CD14-positive monocyte (primary cell): ENCODE measurements at regions not wholly inside any gene's neighbourhood (a gene's known extent, or its start where the extent isn't known, plus 50 kb on each side); places are given as distances from the start of the nearest gene placed in this dataset.

Experiments used
- DNase-seq, 3 donors: peaks; one replicate each; pipeline ENCODE4 v3.0.0-alpha.2; 2011 to 2022
- H2AFZ ChIP-seq: 2 replicates; pipeline ENCODE4 v1.6.0; 2012; ENCODE audit warnings: mild to moderate bottlenecking, low read depth, low read length, inconsistent platforms; ENCODE audit not compliant: insufficient read depth, poor library complexity, severe bottlenecking
- H3K27ac ChIP-seq, 2 donors: 1 replicate in 1 of 2; 2 replicates in 1 of 2; pipeline ENCODE4 v1.5.1; 2012 to 2013; ENCODE audit warnings: low read length in 2 of 2, control low read depth in 1 of 2, inconsistent platforms in 1 of 2, low read depth in 1 of 2, mild to moderate bottlenecking in 1 of 2
- H3K27me3 ChIP-seq, 2 donors: one replicate each; pipeline versions ENCODE4 v1.6.0 to v1.6.1; 2011 to 2013; ENCODE audit warnings: low read length in 2 of 2; ENCODE audit not compliant: control insufficient read depth in 2 of 2, insufficient read depth in 2 of 2
- H3K36me3 ChIP-seq, 2 donors: replicated peaks in 1 of 2; 1 replicate in 1 of 2; 2 replicates in 1 of 2; pipeline versions ENCODE4 v1.5.1 to v1.6.1; 2012 to 2013; ENCODE audit warnings: low read length in 2 of 2, control low read depth in 1 of 2, inconsistent platforms in 1 of 2, mild to moderate bottlenecking in 1 of 2; ENCODE audit not compliant: insufficient read depth in 2 of 2, control insufficient read depth in 1 of 2
- H3K4me1 ChIP-seq, 2 donors: 1 replicate in 1 of 2; 2 replicates in 1 of 2; pipeline versions ENCODE4 v1.5.1 to v1.6.1; 2012 to 2013; ENCODE audit warnings: low read length in 2 of 2, control low read depth in 1 of 2, inconsistent platforms in 1 of 2, mild to moderate bottlenecking in 1 of 2, moderate library complexity in 1 of 2; ENCODE audit not compliant: insufficient read depth in 2 of 2, control insufficient read depth in 1 of 2
- H3K4me2 ChIP-seq: replicated peaks from 2 replicates; pipeline ENCODE3; 2012; ENCODE audit warnings: low read length, moderate library complexity, mild to moderate bottlenecking; ENCODE audit not compliant: poor library complexity, severe bottlenecking; ENCODE audit errors: extremely low read depth
- H3K4me3 ChIP-seq, 3 experiments: fragments of 200-600 bp in 1 of 3; sonication (generic) in 1 of 3; replicated peaks in 1 of 3; 1 replicate in 2 of 3; 2 replicates in 1 of 3; pipeline ENCODE4 v1.5.1; 2011 to 2013; ENCODE audit warnings: low read length in 3 of 3, mild to moderate bottlenecking in 3 of 3, control low read depth in 2 of 3, low read depth in 2 of 3, inconsistent platforms in 1 of 3, moderate library complexity in 1 of 3
- H3K79me2 ChIP-seq: 2 replicates; pipeline ENCODE4 v1.6.0; 2012; ENCODE audit warnings: mild to moderate bottlenecking, control low read depth, inconsistent platforms, low read length, moderate library complexity; ENCODE audit not compliant: insufficient read depth
- H3K9ac ChIP-seq: 2 replicates; pipeline ENCODE4 v1.6.0; 2017; ENCODE audit warnings: low read length, mild to moderate bottlenecking; ENCODE audit not compliant: insufficient read depth, poor library complexity, severe bottlenecking
- H3K9me3 ChIP-seq, 2 donors: replicated peaks in 1 of 2; 1 replicate in 1 of 2; 2 replicates in 1 of 2; pipeline versions ENCODE4 v1.5.1 to v1.6.1; 2012 to 2013; ENCODE audit warnings: low read length in 2 of 2, control low read depth in 1 of 2; ENCODE audit not compliant: control insufficient read depth in 1 of 2, insufficient read depth in 1 of 2
- H4K20me1 ChIP-seq: 2 replicates; pipeline ENCODE4 v1.6.0; 2012; ENCODE audit warnings: mild to moderate bottlenecking, low read length, control low read depth, moderate library complexity; ENCODE audit not compliant: insufficient read depth
- H3K27ac Mint-ChIP-seq, 7 donors: one replicate each; pipeline ENCODE4 v1.8.0; 2020; ENCODE audit warnings: mild to moderate bottlenecking in 7 of 7, mixed read lengths in 7 of 7, moderate library complexity in 6 of 7, inconsistent platforms in 2 of 7
- H3K27me3 Mint-ChIP-seq, 3 donors: one replicate each; pipeline ENCODE4 v1.8.0; 2021 to 2022; ENCODE audit warnings: low read depth in 3 of 3, mild to moderate bottlenecking in 3 of 3, mixed read lengths in 3 of 3, moderate library complexity in 3 of 3, inconsistent platforms in 1 of 3
- H3K36me3 Mint-ChIP-seq, 2 donors: one replicate each; pipeline ENCODE4 v1.8.0; 2020; ENCODE audit warnings: mixed read lengths in 2 of 2, inconsistent platforms in 1 of 2, mild to moderate bottlenecking in 1 of 2
- H3K4me1 Mint-ChIP-seq: one replicate; pipeline ENCODE4 v1.8.0; 2020; ENCODE audit warnings: mild to moderate bottlenecking, mixed read lengths
- H3K4me3 Mint-ChIP-seq, 2 donors: one replicate each; pipeline ENCODE4 v1.8.0; 2020; ENCODE audit warnings: mild to moderate bottlenecking in 2 of 2, mixed read lengths in 2 of 2, moderate library complexity in 1 of 2
- H3K9me3 Mint-ChIP-seq, 7 donors: one replicate each; pipeline ENCODE4 v1.8.0; 2020 to 2022; ENCODE audit warnings: mixed read lengths in 7 of 7, mild to moderate bottlenecking in 6 of 7, moderate library complexity in 6 of 7, inconsistent platforms in 2 of 7
- WGBS: methylation state at CpG from one replicate; pipeline ENCODE4 v1.1.5; 2013; ENCODE audit warnings: missing lambda C conversion rate; ENCODE audit not compliant: insufficient coverage; 5-methylcytosine and 5-hydroxymethylcytosine counted together
- intact Hi-C, 2 donors: fragments of 100-400 bp; cut with micrococcal nuclease; formaldehyde crosslinking; loops; one replicate each; pipeline versions ENCODE4 v1.15.0 to v1.15.1; 2023
- TF ChIP-seq, protein P1 (sequence below): fragments of 200-600 bp; IDR thresholded peaks from one replicate; pipeline ENCODE4 v1.8.0; 2022; ENCODE audit warnings: antibody characterized with exemption, mild to moderate bottlenecking

DNA sequence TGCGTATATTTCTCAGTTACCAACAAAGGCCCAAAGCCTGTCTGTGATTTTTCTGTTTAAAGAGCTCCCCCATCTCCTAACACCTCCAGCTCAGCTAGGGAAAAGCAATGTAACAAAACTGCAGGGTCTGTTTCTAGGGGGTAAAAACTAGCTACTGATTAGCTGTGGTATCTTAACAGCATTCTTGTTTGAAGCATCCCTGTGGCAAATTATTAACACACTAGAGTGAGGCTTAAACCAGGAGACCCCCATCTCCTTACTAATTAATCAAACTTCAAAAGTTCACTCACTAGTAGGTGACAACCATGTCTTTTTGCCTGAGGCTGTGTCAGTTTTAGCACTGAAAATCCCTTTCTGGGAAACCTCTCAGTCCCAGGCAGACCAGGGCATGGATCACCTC, 186.2 kb upstream of the PARD3B start:
- H3K4me1 Mint-ChIP-seq: peaks cover 5% of the 10 kb centered on the region
- H2AFZ ChIP-seq: no peak overlapping the region
- TF ChIP-seq, protein P1, sequence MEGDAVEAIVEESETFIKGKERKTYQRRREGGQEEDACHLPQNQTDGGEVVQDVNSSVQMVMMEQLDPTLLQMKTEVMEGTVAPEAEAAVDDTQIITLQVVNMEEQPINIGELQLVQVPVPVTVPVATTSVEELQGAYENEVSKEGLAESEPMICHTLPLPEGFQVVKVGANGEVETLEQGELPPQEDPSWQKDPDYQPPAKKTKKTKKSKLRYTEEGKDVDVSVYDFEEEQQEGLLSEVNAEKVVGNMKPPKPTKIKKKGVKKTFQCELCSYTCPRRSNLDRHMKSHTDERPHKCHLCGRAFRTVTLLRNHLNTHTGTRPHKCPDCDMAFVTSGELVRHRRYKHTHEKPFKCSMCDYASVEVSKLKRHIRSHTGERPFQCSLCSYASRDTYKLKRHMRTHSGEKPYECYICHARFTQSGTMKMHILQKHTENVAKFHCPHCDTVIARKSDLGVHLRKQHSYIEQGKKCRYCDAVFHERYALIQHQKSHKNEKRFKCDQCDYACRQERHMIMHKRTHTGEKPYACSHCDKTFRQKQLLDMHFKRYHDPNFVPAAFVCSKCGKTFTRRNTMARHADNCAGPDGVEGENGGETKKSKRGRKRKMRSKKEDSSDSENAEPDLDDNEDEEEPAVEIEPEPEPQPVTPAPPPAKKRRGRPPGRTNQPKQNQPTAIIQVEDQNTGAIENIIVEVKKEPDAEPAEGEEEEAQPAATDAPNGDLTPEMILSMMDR: no peak
- no peaks in the 10 kb centered on the region for H3K27me3 ChIP-seq
- H3K9ac ChIP-seq: no peak overlapping the region
- no peak overlapping the region for H3K4me2 ChIP-seq
- no peaks in the 10 kb centered on the region for H3K4me1 ChIP-seq
- H3K9me3 ChIP-seq: no peaks in the 10 kb centered on the region
- peaks cover 0 to 1% (median 0%) of the 10 kb centered on the region in 7 donors for H3K9me3 Mint-ChIP-seq
- no peak overlapping the region for H3K4me3 Mint-ChIP-seq
- WGBS: no CpG with 5 or more reads among the region's 1 CpG
- H3K27ac Mint-ChIP-seq: no peak overlapping the region
- no peaks in the 10 kb centered on the region for H3K79me2 ChIP-seq
- no peaks in the 10 kb centered on the region for H4K20me1 ChIP-seq
- H3K27ac ChIP-seq: no peak overlapping the region
- intact Hi-C loops: no loop called here
- no peak overlapping the region for H3K4me3 ChIP-seq
- peaks cover 0 to 2% (median 1%) of the 10 kb centered on the region in 3 donors for H3K27me3 Mint-ChIP-seq
- H3K36me3 Mint-ChIP-seq: no peaks in the 10 kb centered on the region
- H3K36me3 ChIP-seq: no peaks in the 10 kb centered on the region
- no peak for DNase-seq

DNA sequence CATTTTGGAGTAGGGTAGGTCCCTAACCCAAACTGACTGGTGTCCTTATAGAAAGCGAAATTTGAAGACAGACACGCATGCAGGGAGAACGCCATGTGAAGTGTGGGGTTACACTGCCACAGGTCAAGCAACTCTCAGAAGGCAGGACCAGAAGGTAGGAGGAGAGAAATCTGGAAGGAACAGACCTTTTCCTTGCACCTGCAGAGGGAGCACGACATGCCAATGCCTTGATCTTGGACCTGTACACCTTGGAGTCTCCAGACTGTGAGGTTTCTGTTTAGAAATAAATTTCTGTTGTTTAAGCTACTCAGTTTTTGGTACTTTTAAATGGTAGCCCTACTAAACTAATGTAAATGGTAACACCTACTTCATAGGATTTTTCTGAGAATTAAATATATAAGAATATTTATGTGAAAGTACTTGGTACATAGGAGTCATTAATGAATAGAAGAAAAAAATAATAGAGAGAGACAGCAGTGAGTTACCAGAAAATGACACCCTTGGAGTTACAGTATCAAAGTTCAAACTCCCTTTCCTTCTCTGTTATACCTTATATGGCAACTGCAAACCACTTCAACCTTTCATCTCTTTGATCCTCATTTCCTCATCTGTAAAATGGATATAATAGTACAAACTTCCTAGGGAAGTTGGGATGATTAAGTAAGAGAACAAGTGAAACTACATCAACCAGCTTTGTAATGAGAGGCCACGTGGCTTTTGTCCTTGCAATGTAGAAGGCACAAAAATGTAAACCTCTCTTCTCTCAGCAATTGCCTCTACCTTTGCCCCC, 184.9 kb upstream of the PARD3B start:
- Mint-ChIP-seq H3K36me3 (no peaks in the 10 kb centered on the region), H3K9me3 (peaks cover 0 to 6% (median 0%) of the 10 kb centered on the region in 7 donors), H3K27me3 (peaks cover 0 to 2% (median 1%) of the 10 kb centered on the region in 3 donors), H3K4me1 (peaks cover 5% of the 10 kb centered on the region), H3K27ac (no peak overlapping the region), H3K4me3 (no peak overlapping the region)
- intact Hi-C loops: no loop called here
- H3K36me3 ChIP-seq: no peaks in the 10 kb centered on the region
- no peak overlapping the region for H3K4me2 ChIP-seq
- H2AFZ ChIP-seq: no peak overlapping the region
- TF ChIP-seq, protein P1: no peak
- no peaks in the 10 kb centered on the region for H3K4me1 ChIP-seq
- H4K20me1 ChIP-seq: no peaks in the 10 kb centered on the region
- DNase-seq: no peak
- H3K4me3 ChIP-seq: no peak overlapping the region
- no peak overlapping the region for H3K27ac ChIP-seq
- H3K79me2 ChIP-seq: no peaks in the 10 kb centered on the region
- no peak overlapping the region for H3K9ac ChIP-seq
- 96% methylated on average over 3 of the region's 5 CpGs for WGBS
- no peaks in the 10 kb centered on the region for H3K27me3 ChIP-seq
- no peaks in the 10 kb centered on the region for H3K9me3 ChIP-seq
